ENCODE measurements at regions not wholly inside any gene's neighbourhood (a gene's known extent, or its start where the extent isn't known, plus 50 kb on each side); places are given as distances from the start of the nearest gene placed in this dataset.

GRCh38 chr4:36420111-36420679, 138.8 kb downstream of the DTHD1 start:
- DNase-seq (ENCODE audit: low read depth) = no peak
- no peak overlapping the region for H3K4me3 ChIP-seq (ENCODE audit: low read depth, low read length)
- TF ChIP-seq CTCF (conservative IDR thresholded peaks at IDR 0.05; ENCODE audit: low read depth, low read length) = no peak

- H3K4me3 ChIP-seq (ENCODE audit: low read depth, low read length) = no peak overlapping the region
- no peak for TF ChIP-seq CTCF (conservative IDR thresholded peaks at IDR 0.05; ENCODE audit: low read depth, low read length)
- DNase-seq (ENCODE audit: low read depth) = no peak
These were observed 141.2 kb downstream of the DTHD1 start for GRCh38 chr4:36422607-36423006.

GRCh38 chr4:36426741-36427140, 145.3 kb downstream of the DTHD1 start:
- no peak overlapping the region for H3K4me3 ChIP-seq (ENCODE audit: low read depth, low read length)
- TF ChIP-seq CTCF (conservative IDR thresholded peaks at IDR 0.05; ENCODE audit: low read depth, low read length) = no peak
- DNase-seq (ENCODE audit: low read depth) = no peak

GRCh38 chr4:36427696-36428095, 146.3 kb downstream of the DTHD1 start:
- TF ChIP-seq CTCF (conservative IDR thresholded peaks at IDR 0.05; ENCODE audit: low read depth, low read length) = no peak
- no peak overlapping the region for H3K4me3 ChIP-seq (ENCODE audit: low read depth, low read length)
- DNase-seq (ENCODE audit: low read depth) = no peak

- H3K4me3 ChIP-seq (ENCODE audit: low read depth, low read length) = no peak overlapping the region
- DNase-seq (ENCODE audit: low read depth) = no peak
- no peak for TF ChIP-seq CTCF (conservative IDR thresholded peaks at IDR 0.05; ENCODE audit: low read depth, low read length)
These were observed 151.2 kb downstream of the DTHD1 start for GRCh38 chr4:36432586-36432985.

GRCh38 chr4:36439556-36439955, 158.1 kb downstream of the DTHD1 start:
- TF ChIP-seq CTCF (conservative IDR thresholded peaks at IDR 0.05; ENCODE audit: low read depth, low read length) = no peak
- no peak overlapping the region for H3K4me3 ChIP-seq (ENCODE audit: low read depth, low read length)
- no peak for DNase-seq (ENCODE audit: low read depth)

- no peak for TF ChIP-seq CTCF (conservative IDR thresholded peaks at IDR 0.05; ENCODE audit: low read depth, low read length)
- DNase-seq (ENCODE audit: low read depth) = no peak
- no peak overlapping the region for H3K4me3 ChIP-seq (ENCODE audit: low read depth, low read length)
These were observed 164.1 kb downstream of the DTHD1 start for GRCh38 chr4:36445480-36445879.

All from epithelial cell of proximal tubule (primary cell).